Stimulated activated CD4-positive, alpha-beta T cell treated with anti-CD3 and anti-CD28 coated beads, Interleukin-2, amount 100 ng/mL, for 48 hours (primary cell): ENCODE measurements at regions not wholly inside any gene's neighbourhood (a gene's known extent, or its start where the extent isn't known, plus 50 kb on each side); places are given as distances from the start of the nearest gene placed in this dataset.
"Not testable (repeated sequence)": the region's sequence is repeated elsewhere in the genome, so short reads cannot be mapped to it uniquely, and the experiment has no call there.

Experiments
- DNase-seq, 2 donors: peaks; one replicate each; pipeline ENCODE4 v3.0.0-alpha.2; 2020

GRCh38 chr14:86772075-86772474 is 1220.9 kb downstream of the GALC start:
- DNase-seq = no peak

GRCh38 chr14:86770186-86770585 is 1222.8 kb downstream of the GALC start:
- DNase-seq = no peak

- no peak for DNase-seq
Measured at GRCh38 chr14:86766469-86766868, 1226.5 kb downstream of the GALC start.

GRCh38 chr14:86761611-86762010 is 1231.4 kb downstream of the GALC start:
- DNase-seq = no peak

GRCh38 chr14:86756521-86757190 is 1226.7 kb downstream of the FLRT2 start:
- no peak for DNase-seq

- not testable (repeated sequence) for DNase-seq
Measured at GRCh38 chr14:86750488-86750887, 1220.5 kb downstream of the FLRT2 start.

GRCh38 chr14:86739761-86740160 is 1209.8 kb downstream of the FLRT2 start:
- no peak for DNase-seq

- not testable (repeated sequence) for DNase-seq
Measured at GRCh38 chr14:86731427-86731826, 1201.5 kb downstream of the FLRT2 start.

GRCh38 chr14:86723254-86723624 is 1193.3 kb downstream of the FLRT2 start:
- DNase-seq = no peak

- no peak for DNase-seq
Measured at GRCh38 chr14:86722612-86723253, 1192.8 kb downstream of the FLRT2 start.

- no peak for DNase-seq
Measured at GRCh38 chr14:86714575-86714974, 1184.6 kb downstream of the FLRT2 start.

GRCh38 chr14:86714153-86714552 is 1184.2 kb downstream of the FLRT2 start:
- DNase-seq = no peak

- DNase-seq = no peak
Measured at GRCh38 chr14:86712727-86713126, 1182.8 kb downstream of the FLRT2 start.

GRCh38 chr14:86712176-86712575 is 1182.2 kb downstream of the FLRT2 start:
- DNase-seq = no peak

- no peak for DNase-seq
Measured at GRCh38 chr14:86708846-86709339, 1178.9 kb downstream of the FLRT2 start.

GRCh38 chr14:86707071-86707470 is 1177.1 kb downstream of the FLRT2 start:
- DNase-seq = no peak

- DNase-seq = no peak
Measured at GRCh38 chr14:86683561-86683960, 1153.6 kb downstream of the FLRT2 start.

- no peak for DNase-seq
Measured at GRCh38 chr14:86675059-86675458, 1145.1 kb downstream of the FLRT2 start.

GRCh38 chr14:86673523-86673969 is 1143.6 kb downstream of the FLRT2 start:
- no peak for DNase-seq

GRCh38 chr14:86672080-86672479 is 1142.1 kb downstream of the FLRT2 start:
- no peak for DNase-seq

- DNase-seq = no peak
Measured at GRCh38 chr14:86665975-86666374, 1136.0 kb downstream of the FLRT2 start.

GRCh38 chr14:86662334-86662733 is 1132.4 kb downstream of the FLRT2 start:
- no peak for DNase-seq

- peak; percentile 32 to 37 for DNase-seq
Measured at GRCh38 chr14:86654558-86655184, 1124.7 kb downstream of the FLRT2 start.

- DNase-seq = no peak
Measured at GRCh38 chr14:86652526-86652925, 1122.6 kb downstream of the FLRT2 start.
